Activated CD4-positive, alpha-beta T cell treated with anti-CD3 and anti-CD28 coated beads, Interleukin-2, Interleukin-6, amounts not matched to agents 100 ng/mL and 50 ng/mL, durations not matched to agents 16 hours and 8 hours (primary cell): ENCODE measurements at regions not wholly inside any gene's neighbourhood (a gene's known extent, or its start where the extent isn't known, plus 50 kb on each side); places are given as distances from the start of the nearest gene placed in this dataset.

Experiments used
- DNase-seq: peaks from one replicate; pipeline ENCODE4 v3.0.0-alpha.2; 2020

- DNase-seq = no peak
Measured at GRCh38 chr5:147963948-147964693, 57.8 kb upstream of the C5orf46 start.

DNA sequence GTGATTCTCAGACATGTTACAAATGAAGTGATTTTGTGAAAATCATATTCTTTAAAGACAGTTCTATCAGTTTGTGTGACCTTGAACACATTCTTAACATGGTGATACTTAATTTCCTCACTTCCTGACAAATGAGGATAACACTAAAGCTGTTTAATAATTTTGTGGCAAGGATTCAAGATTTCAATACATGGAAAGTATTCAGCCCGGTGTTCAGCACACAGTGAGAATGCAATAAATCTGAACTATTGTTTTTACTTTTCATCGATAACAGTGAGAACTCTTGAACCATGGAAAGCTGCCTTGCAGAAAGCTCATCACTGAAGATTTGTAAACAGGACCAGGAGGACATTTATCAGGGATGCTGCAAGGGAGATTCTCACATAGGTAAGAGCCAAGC is 57.1 kb upstream of the C5orf46 start:
- no peak for DNase-seq

DNA sequence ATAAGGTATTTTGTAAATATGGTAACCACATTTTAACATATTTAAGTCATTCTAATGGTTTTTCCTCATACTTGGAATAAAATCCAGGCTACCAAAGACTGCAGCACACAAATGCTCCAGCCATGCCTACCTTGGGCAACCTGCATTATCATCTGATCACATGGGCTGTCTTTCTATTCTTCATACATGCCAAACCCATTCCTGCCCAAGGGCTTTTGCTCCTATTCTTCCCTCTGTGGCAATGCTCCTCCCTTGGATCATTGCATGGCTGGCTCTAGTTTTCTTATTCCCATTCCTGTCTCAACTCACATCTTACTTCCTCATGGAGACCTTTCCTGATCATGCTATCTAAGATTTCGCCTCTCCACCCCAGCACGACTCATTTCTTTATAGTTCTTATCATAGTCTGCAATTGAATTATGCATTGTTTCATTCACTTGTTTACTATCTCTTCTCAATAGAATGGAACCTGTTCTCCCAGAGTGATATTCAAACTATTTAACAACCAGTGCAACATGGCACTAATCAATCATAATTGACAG is 54.9 kb upstream of the C5orf46 start:
- DNase-seq = no peak

DNA sequence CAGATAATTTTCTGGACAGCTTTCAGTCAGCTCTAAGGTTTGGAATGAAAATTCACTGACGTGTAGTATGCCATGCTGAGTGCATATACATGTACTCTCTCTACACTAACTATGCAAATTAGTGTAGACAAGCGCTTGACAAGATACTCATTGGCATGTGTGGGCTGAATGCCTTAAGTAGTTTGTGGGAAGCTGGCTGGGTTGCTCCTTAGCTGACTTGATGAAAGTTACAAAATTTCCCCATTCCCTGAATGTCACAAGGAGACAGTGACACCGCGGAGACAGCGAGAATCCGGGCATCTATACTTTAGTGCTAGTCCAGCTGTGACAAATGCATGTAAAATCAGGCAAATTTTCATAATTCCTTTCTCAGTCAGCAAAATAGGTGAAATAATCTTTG is 51.6 kb upstream of the C5orf46 start:
- DNase-seq = no peak

- no peak for DNase-seq
Measured at GRCh38 chr5:147956842-147957223, 50.5 kb upstream of the C5orf46 start.

GRCh38 chr5:147956064-147956841 is 49.9 kb upstream of the C5orf46 start:
- DNase-seq = no peak
